Activated T-cell treated with anti-CD3 and anti-CD28 coated beads for 4 hours (primary cell): ENCODE measurements at regions not wholly inside any gene's neighbourhood (a gene's known extent, or its start where the extent isn't known, plus 50 kb on each side); places are given as distances from the start of the nearest gene placed in this dataset.

ENCODE experiments used
- DNase-seq: peaks from one replicate; pipeline ENCODE4 v3.0.0-alpha.2; 2020

- DNase-seq, result no peak
These were observed 148.8 kb downstream of the CRYBB2 start for GRCh38 chr22:25368271-25368670.

GRCh38 chr22:25369041-25369440 lies 149.6 kb downstream of the CRYBB2 start:
- DNase-seq, result no peak

DNA sequence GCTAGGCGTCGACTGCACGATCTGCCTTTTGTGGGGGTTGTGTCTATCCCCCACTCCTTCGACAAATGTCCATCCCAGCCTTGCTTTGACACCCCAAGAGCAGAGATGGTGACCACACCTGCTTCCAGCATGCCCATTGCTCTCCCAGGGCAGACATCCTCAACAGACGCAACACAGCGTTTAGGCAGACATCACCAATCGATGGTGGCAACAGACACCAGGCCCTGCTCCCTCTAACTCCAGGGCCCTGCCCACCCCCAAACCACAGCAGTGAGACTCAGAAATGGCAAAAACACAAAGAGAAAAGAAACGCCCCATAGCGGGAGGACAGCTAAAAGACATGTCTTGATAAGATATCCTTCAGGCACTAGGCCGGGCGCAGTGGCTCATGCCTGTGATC lies 150.9 kb downstream of the CRYBB2 start:
- no peak for DNase-seq

DNA sequence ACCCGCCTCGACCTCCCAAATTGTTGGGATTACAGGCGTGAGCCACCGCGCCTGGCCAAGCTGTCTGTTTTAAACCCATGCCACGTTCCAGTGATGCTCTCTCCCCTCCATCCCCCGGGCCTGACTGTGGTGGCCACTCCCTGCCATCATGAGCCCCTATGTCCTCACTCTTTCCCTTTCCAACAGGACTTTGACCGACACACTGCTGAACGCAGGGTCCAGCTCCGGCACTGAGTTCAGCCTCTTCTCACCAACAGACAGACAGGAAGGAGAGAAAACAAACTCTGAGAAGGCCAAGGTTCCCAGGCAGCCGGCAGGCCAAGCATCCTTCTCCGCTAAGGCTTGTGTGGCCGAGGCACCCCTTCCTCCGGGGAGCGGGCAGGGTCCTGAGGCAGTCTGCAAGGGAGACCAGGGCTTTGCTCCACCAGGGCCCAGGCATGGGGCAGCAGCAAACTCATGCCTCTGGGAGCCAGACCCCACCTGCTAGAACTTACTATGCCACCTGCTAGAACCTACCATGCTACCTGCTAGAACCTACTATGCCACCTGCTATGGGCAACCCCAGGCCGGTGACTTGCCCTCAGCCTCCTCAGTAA lies 152.7 kb downstream of the CRYBB2 start:
- no peak for DNase-seq

GRCh38 chr22:25373961-25374360 lies 154.5 kb downstream of the CRYBB2 start:
- DNase-seq, result no peak

GRCh38 chr22:25374869-25375268 lies 155.4 kb downstream of the CRYBB2 start:
- no peak for DNase-seq

DNA sequence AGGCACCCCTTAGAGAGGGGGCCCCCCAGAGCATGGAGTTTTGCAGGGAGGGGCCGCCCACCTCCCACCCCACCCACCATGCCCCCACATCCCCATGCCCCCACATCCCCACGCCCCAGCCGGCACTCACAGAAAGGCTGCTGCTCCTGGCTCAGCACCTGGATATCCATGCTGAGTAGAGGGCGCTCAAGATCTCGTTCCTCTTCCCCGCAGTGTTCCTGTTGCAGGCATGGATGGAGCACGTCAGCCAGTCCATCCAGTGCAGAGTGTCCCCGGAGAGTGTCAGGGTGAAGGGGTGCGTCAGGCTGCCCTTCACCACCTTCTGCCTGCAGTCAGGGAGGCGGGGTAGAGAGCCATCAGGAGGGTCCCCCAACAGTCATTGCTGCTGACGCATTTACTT lies 156.2 kb downstream of the CRYBB2 start:
- DNase-seq, result no peak

- DNase-seq, result no peak
These were observed 158.3 kb downstream of the CRYBB2 start for GRCh38 chr22:25377699-25378098.

DNA sequence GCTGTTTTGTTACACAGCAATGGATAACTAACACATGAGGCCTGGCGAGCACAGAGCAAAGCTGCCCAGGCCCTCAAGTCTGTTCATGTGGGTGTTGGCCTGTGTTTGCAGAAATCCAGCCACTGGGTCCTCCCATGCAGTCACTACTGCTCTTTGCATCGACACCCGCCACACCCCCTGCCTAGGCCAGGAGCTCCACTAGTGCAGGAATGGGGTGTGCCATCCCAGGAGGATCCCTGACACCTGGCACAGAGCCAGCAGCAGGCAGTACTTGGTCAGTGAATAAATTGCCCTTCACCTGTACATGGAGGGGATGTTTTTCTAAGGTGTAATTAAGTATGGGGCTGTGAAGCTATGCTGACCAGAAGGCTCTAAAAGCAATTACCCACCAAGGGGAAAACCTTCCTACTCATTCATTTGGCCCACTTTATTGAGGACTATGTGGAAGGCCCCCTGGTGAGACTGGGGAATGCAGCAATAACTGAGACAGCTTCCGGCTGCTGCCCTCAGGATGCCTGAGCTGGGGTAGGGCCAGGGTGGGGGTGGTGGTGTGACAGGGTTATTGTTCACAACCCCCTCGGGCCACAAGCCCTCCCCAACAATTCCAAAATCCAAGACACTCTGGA lies 160.8 kb downstream of the CRYBB2 start:
- no peak for DNase-seq

DNA sequence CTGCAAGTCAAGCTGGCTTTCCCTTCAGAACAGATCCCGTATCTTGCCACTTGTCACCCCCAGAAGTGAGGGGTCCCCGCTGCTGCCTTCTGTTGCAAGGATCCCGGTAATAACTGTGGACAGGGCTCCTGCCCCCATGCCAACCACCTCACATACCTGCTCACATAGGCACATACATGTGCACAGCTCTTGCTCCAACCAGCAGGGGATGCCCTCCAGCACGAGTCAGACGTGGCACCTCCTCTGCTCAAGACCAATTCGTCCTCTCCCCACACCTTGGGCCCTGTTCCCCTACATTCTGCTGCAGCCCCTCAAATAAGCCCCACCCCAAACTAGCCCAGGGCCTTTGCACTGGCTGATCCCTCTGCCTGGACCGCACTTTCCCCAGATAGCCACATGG lies 163.3 kb downstream of the CRYBB2 start:
- DNase-seq, result no peak

- no peak for DNase-seq
These were observed 163.9 kb downstream of the CRYBB2 start for GRCh38 chr22:25383278-25383820.

GRCh38 chr22:25383892-25384291 lies 164.5 kb downstream of the CRYBB2 start:
- DNase-seq, result no peak

GRCh38 chr22:25386538-25386884 lies 167.1 kb downstream of the CRYBB2 start:
- no peak for DNase-seq

GRCh38 chr22:25388415-25388814 lies 169.0 kb downstream of the CRYBB2 start:
- DNase-seq, result no peak

- DNase-seq, result no peak
These were observed 169.6 kb downstream of the CRYBB2 start for GRCh38 chr22:25388866-25389540.

DNA sequence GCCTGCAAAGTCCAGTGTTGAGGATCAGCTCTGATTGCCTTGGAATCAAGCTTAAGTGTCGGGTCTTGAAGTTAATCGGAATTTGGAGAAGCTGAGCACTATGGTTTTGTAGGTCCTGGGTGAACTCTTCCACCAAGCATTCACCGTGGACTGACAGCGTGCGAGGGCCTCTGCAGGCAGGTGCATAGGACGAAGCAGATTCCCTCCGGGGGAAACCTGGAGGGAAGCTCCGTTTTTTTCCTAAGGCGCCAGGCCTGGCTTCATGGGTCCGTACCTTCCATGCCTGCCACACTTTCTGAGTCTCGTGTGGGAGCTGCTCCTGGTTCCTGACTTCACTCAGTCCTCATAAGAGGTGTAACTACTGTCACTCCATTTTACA lies 170.1 kb downstream of the CRYBB2 start:
- DNase-seq, result no peak

DNA sequence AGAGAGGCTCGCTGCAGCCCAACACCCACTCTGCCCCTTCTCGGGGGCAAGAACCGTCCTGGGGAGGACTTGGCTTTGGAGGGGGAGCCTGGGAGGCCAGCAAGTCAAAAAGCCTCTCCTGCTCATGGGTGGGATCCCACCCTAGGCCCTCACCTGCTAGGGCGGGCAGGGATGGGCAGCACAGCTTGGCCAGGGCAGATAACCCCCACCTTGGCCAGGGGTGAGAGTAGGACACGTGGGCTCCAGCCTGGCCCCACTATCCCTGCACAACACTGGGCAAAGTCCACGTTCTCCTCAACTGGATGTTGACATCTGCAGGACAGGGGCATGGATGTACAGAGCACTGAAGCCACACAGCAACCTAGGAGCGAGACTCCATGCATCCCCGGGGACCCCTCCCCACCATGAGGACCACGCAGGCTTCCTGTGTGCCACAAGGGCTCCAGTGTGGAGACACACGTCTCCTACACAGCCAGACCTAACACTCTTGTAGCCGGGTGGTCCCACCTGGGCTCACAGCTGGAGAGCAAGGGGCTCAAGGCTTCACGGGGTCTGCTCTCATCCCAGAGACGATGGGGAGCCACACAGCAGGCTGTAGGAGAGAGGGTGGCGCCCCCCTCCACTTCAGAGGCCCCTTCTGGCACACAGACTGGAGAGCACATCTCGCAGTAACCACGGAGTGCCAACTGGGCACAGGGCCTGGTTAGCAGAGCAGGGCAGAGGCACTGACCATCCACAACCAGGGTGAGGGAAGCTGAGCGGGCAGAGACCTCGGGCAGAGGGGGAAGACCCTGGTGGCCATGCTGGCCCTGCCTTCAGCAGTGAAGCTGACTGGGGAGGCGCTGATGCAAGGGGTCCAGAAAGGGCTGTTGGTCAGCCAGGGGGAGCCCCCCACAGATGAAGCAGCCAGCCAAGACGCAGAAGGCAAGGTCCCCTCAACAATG lies 171.1 kb downstream of the CRYBB2 start:
- no peak for DNase-seq

DNA sequence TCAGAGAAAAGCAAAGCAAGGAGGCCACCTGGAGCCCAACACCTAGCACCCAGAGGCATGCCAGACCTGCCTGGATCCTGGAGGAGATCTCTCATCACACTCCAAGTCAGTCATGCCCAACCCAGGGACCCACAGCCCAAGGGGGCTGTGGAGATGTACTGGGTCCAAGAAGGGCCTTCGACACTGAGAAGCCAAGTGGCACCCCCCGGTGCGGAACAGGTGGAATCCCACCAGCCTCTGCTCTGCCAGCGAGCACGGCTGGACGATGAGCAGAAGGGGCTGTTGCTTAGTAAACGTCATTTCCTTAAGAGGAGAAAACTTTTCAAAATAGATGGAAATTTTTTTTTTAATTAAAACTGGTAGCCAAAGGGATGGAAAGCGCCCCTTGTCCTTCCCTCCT lies 171.9 kb upstream of the GRK3 start:
- no peak for DNase-seq

DNA sequence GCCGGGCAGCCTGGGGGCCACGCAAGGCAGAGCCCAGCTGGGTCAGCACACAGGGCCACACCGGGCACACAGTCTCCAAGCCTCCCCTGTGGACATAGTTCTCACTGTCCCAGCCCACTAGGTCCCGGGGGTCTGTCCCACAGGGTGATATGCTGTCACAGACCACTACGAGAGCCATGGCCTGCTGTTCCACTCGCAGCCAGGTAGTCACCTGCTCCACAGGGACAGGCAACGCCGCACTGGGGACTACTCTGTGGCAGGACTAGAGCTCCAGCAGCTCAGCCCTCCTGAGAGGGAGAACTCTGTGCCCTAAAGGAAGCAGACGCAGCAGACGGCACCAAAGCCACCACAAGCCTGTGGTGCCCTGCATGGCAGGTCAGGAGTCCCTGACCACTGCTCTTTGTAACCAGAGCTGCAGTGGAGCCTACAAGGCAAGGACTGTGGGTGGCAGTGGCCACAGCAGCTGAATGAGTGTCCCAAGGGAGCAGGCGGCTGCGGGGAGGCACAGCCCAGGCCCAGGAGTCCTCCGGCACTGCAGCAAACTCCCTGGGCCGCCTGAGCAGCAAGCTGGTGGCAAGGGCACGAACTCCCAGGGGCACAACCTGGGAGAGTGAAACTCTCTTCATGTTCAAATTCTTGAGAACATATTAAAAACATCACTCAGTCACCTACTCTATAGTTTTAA lies 171.2 kb upstream of the GRK3 start:
- no peak for DNase-seq

- DNase-seq, result no peak
These were observed 169.0 kb upstream of the GRK3 start for GRCh38 chr22:25395468-25395867.

DNA sequence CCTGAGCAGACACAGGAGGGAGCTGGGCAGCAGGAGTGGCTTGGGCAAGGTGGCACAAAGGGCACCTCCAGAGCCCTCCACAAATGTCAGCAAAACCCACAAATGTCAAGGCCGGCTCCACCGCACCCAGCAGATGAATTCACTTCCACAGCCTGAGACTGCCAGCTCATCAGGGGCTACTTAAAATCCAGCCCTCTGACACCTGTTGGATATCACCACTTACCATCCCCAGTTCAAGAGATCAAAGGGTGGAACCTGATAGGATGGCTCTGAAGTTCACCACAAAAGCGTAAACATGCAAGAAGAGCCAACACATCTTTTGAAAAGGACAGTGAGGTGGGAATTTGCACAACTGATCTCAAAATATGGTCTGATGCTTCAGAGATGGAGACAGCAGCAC lies 168.6 kb upstream of the GRK3 start:
- no peak for DNase-seq

- no peak for DNase-seq
These were observed 167.8 kb upstream of the GRK3 start for GRCh38 chr22:25396615-25397200.
